ENCODE measurements at regions not wholly inside any gene's neighbourhood (a gene's known extent, or its start where the extent isn't known, plus 50 kb on each side); places are given as distances from the start of the nearest gene placed in this dataset.
"Not testable (repeated sequence)": the region's sequence is repeated elsewhere in the genome, so short reads cannot be mapped to it uniquely, and the experiment has no call there.

- DNase-seq = peak; percentile 73
Measured at GRCh38 chr2:147460155-147460554, 384.7 kb upstream of the ACVR2A start.

GRCh38 chr2:147456779-147457178 lies 388.1 kb upstream of the ACVR2A start:
- peak; percentile 2 for DNase-seq

- DNase-seq = no peak
Measured at GRCh38 chr2:147451902-147452515, 392.8 kb upstream of the ACVR2A start.

- DNase-seq = no peak
Measured at GRCh38 chr2:147450661-147451510, 393.9 kb upstream of the ACVR2A start.

- no peak for DNase-seq
Measured at GRCh38 chr2:147449323-147449991, 395.4 kb upstream of the ACVR2A start.

- DNase-seq = no peak
Measured at GRCh38 chr2:147442816-147443215, 402.0 kb upstream of the ACVR2A start.

- DNase-seq = no peak
Measured at GRCh38 chr2:147441182-147441581, 403.6 kb upstream of the ACVR2A start.

- no peak for DNase-seq
Measured at GRCh38 chr2:147440734-147441133, 404.1 kb upstream of the ACVR2A start.

- no peak for DNase-seq
Measured at GRCh38 chr2:147439986-147440385, 404.8 kb upstream of the ACVR2A start.

- no peak for DNase-seq
Measured at GRCh38 chr2:147438882-147439281, 405.9 kb upstream of the ACVR2A start.

- no peak for DNase-seq
Measured at GRCh38 chr2:147433822-147434221, 411.0 kb upstream of the ACVR2A start.

- DNase-seq = no peak
Measured at GRCh38 chr2:147430408-147430807, 414.4 kb upstream of the ACVR2A start.

GRCh38 chr2:147428120-147428747 lies 416.6 kb upstream of the ACVR2A start:
- no peak for DNase-seq

GRCh38 chr2:147425437-147426029 lies 419.3 kb upstream of the ACVR2A start:
- no peak for DNase-seq

- no peak for DNase-seq
Measured at GRCh38 chr2:147424766-147425165, 420.1 kb upstream of the ACVR2A start.

GRCh38 chr2:147420947-147421675 lies 423.7 kb upstream of the ACVR2A start:
- no peak for DNase-seq

- no peak for DNase-seq
Measured at GRCh38 chr2:147420517-147420916, 424.3 kb upstream of the ACVR2A start.

GRCh38 chr2:147416099-147416498 lies 428.7 kb upstream of the ACVR2A start:
- no peak for DNase-seq

- DNase-seq = not testable (repeated sequence)
Measured at GRCh38 chr2:147414656-147415055, 430.2 kb upstream of the ACVR2A start.

- DNase-seq = no peak
Measured at GRCh38 chr2:147408357-147408756, 436.5 kb upstream of the ACVR2A start.

- DNase-seq = no peak
Measured at GRCh38 chr2:147405651-147406050, 439.2 kb upstream of the ACVR2A start.

GRCh38 chr2:147398996-147399395 lies 445.8 kb upstream of the ACVR2A start:
- peak; percentile 27 for DNase-seq
